Muscle layer of duodenum (tissue), 2 donors: ENCODE measurements at regions not wholly inside any gene's neighbourhood (a gene's known extent, or its start where the extent isn't known, plus 50 kb on each side); places are given as distances from the start of the nearest gene placed in this dataset.

Source experiments
- H3K27ac ChIP-seq: one replicate; pipeline ENCODE4 v1.7.0; 2013; ENCODE audit warnings: mild to moderate bottlenecking, low read length
- H3K27me3 ChIP-seq: one replicate; pipeline ENCODE4 v1.7.0; 2013; ENCODE audit warnings: low read depth, mild to moderate bottlenecking, control low read depth, low read length
- H3K36me3 ChIP-seq, 2 donors: one replicate each; pipeline ENCODE4 v1.7.0; 2013; ENCODE audit warnings: low read length in 2 of 2, control low read depth in 1 of 2, mild to moderate bottlenecking in 1 of 2; ENCODE audit not compliant: insufficient read depth in 2 of 2, control insufficient read depth in 1 of 2
- H3K4me1 ChIP-seq, 2 donors: one replicate each; pipeline ENCODE4 v1.7.0; 2013; ENCODE audit warnings: low read length in 2 of 2, mild to moderate bottlenecking in 2 of 2, control low read depth in 1 of 2, moderate library complexity in 1 of 2; ENCODE audit not compliant: insufficient read depth in 2 of 2, control insufficient read depth in 1 of 2
- H3K4me3 ChIP-seq, 2 donors: one replicate each; pipeline ENCODE4 v1.7.0; 2013; ENCODE audit warnings: low read length in 2 of 2, low read depth in 1 of 2, mild to moderate bottlenecking in 1 of 2
- H3K9me3 ChIP-seq, 2 donors: one replicate each; pipeline ENCODE4 v1.7.0; 2013; ENCODE audit warnings: low read length in 2 of 2, control low read depth in 1 of 2, mild to moderate bottlenecking in 1 of 2; ENCODE audit not compliant: control insufficient read depth in 1 of 2
- donor health status: healthy.

DNA sequence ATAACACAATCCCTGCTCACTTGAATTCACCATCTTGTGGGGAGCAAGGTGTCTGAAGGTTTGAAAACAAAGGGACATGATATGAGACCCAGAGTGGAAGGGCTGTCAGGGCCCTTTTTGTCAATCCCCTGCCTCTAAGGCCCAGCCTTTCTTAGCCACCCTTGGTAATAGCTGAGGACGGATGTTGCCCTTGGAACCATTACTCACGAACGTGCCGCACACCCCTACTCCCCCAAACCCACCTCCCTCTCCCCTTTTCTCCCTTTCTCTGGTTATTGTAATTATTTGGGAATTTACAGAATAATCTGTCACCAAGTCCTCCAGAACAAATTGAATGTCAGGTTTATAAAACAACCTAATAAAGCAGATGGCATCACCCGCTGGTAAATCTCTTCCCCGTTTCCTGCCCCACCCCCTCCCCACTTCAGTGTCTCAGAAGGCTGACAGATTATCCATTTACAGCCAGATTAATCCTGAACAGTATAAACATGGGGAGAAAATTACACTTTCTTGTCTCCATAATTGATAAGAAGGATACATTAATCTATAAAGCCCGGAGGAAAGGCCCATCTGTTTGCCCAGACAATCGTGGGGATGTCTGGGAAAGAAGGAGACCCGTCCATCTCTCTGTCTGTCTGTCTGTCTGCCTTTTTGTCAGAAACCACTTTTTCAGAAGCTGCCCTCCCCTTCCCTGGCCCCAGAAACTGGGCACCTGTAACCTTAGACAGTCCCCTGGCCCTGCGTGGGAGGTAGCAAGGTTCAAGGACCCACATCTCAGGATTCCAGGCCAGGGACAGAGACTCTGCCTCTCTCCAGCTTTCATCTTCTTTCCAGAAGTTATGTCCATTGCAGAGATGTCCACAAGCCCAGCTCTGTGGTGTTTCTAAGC is 60.6 kb upstream of the CD34 start:
- no peak overlapping the region for H3K4me3 ChIP-seq
- peaks cover 3 to 9% of the 10 kb centered on the region in 2 donors for H3K4me1 ChIP-seq
- no peaks in the 10 kb centered on the region for H3K36me3 ChIP-seq
- H3K27ac ChIP-seq, result no peak overlapping the region
- no peaks in the 10 kb centered on the region for H3K9me3 ChIP-seq
- H3K27me3 ChIP-seq, result no peaks in the 10 kb centered on the region

DNA sequence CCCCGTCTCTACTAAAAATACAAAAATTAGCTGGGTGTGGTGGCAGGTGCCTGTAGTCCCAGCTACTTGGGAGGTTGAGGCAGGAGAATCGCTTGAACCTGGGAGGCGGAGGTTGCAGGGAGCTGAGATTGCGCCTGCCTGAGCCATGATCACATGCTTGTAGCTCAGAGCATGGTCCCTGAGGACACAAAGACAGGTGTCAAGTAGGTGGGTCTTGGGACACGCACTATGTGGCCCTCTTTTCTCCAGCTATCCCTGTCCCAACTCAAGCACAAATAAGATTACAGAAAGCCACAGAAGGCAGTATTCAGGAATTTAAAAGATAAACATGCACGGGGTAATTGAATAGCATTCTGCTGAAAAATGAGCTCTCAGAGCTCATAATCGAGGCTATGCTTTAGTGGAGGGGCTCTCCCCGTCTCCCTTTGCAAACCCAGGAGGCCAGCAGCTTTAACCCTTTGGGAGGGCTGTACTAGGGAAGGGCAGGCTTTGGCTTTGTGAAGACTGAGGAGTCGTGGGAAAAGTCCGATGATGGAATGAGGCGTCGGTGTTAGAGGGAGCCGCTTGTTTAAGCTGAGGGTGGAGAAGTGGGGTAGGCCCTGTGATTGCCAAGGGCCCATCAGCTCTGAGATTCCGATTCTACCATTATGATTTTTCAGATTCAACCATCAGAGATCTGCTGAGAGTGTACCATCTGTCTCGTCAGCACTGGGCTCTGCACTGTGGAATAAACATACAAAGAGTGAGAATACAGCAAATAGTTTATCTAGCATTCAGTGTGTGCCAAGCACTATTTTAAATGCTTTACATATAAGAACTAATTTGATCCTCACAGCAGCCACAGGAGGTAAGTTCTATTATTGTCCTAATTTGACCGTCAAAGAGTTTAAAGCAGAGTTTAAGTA is 59.7 kb upstream of the CD34 start:
- H3K4me3 ChIP-seq, result no peak overlapping the region
- no peaks in the 10 kb centered on the region for H3K27me3 ChIP-seq
- H3K27ac ChIP-seq, result no peak overlapping the region
- H3K36me3 ChIP-seq, result no peaks in the 10 kb centered on the region
- H3K9me3 ChIP-seq, result no peaks in the 10 kb centered on the region
- peaks cover 3 to 9% of the 10 kb centered on the region in 2 donors for H3K4me1 ChIP-seq

DNA sequence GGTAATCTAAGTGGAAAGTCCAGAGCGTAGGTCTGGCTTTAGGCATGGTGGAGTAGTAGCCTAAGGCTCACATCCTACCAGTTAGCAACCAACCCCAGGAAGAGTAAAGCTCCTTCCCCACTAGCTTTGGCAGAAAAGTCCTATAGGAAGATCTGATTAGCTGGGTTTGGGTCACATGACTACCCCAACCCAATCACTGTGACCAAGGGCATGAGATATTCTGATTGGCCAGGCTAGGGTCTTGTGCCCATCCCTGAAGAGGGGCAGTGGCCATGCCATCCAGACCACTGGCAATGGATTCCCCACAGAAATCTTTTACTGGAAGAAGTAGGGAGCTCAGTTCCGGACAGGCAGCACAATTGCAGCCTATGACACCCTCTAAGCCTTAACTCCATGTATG is 58.6 kb upstream of the CD34 start:
- Histone ChIP-seq H3K4me1 (peaks cover 7 to 10% of the 10 kb centered on the region in 2 donors), H3K27ac (no peak overlapping the region), H3K4me3 (no peak overlapping the region), H3K36me3 (no peaks in the 10 kb centered on the region), H3K27me3 (no peaks in the 10 kb centered on the region), H3K9me3 (no peaks in the 10 kb centered on the region)

DNA sequence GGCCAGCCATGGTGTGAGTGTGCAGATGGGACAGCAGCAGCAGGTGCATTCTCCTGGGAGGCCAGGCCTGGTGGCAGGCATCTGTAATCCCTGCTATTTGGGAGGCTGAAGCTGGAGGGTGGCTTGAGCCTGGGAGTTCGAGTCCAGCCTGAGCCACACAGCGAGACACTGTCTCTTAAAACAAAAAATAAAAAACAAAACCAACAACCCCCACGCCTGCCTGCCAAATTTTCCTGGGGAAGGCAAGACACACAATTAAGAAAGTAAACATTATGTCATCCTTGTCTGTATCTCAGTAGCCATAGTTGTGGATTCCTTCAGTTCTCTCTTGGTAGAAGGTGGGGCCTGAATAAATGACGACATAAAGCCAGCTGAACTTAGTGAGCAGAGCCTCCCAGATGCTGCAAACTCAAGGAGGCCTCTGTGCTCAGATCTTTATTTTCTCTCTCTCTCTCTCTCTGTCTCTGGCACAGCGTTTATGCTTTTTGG is 57.6 kb upstream of the CD34 start:
- no peaks in the 10 kb centered on the region for H3K27me3 ChIP-seq
- no peak overlapping the region for H3K27ac ChIP-seq
- H3K4me1 ChIP-seq, result peaks cover 9 to 20% of the 10 kb centered on the region in 2 donors
- H3K9me3 ChIP-seq, result no peaks in the 10 kb centered on the region
- no peaks in the 10 kb centered on the region for H3K36me3 ChIP-seq
- no peak overlapping the region for H3K4me3 ChIP-seq

DNA sequence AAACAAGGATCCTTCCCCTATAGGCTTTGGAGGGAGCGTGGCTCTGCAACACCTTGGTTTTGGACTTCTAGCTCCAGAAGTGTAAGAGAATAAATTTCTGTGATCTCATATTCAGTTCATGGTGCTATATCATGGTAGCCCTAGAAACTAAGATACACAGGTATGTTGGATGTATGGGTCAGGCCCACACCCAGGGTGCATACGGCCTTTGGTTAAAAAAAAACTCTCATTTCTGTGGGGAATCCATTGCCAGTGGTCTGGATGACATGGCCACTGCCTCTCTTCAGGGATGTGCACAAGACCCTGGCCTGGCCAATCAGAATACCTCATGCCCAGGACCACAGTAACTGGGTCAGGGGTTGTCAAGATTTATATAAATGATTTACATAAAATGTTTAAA is 56.8 kb upstream of the CD34 start:
- H3K36me3 ChIP-seq, result no peaks in the 10 kb centered on the region
- no peaks in the 10 kb centered on the region for H3K27me3 ChIP-seq
- H3K4me3 ChIP-seq, result no peak overlapping the region
- no peaks in the 10 kb centered on the region for H3K9me3 ChIP-seq
- H3K27ac ChIP-seq, result no peak overlapping the region
- peaks cover 9 to 24% of the 10 kb centered on the region in 2 donors for H3K4me1 ChIP-seq

DNA sequence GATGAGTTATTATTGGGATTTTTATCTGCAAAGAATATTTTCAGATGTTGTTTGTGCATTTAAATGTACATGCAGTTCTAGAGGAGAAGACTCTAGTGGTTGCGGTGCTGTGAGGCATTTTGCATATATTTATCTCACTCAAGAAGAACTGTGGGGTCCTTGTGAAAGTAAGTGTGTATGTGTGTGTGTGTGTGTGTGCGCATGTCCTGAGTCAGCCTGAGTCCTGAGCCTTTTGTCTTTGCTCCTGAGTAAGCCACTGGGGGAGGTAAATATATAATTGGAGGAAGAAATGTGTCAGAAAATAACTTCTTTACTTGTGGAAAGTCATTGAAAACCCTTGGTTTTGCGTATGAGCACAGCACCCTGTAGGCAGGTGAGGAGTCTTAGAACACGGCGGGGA is 55.6 kb upstream of the CD34 start:
- Histone ChIP-seq H3K9me3 (no peaks in the 10 kb centered on the region), H3K36me3 (no peaks in the 10 kb centered on the region), H3K27me3 (no peaks in the 10 kb centered on the region), H3K27ac (no peak overlapping the region), H3K4me3 (no peak overlapping the region), H3K4me1 (peaks cover 9 to 33% of the 10 kb centered on the region in 2 donors)

DNA sequence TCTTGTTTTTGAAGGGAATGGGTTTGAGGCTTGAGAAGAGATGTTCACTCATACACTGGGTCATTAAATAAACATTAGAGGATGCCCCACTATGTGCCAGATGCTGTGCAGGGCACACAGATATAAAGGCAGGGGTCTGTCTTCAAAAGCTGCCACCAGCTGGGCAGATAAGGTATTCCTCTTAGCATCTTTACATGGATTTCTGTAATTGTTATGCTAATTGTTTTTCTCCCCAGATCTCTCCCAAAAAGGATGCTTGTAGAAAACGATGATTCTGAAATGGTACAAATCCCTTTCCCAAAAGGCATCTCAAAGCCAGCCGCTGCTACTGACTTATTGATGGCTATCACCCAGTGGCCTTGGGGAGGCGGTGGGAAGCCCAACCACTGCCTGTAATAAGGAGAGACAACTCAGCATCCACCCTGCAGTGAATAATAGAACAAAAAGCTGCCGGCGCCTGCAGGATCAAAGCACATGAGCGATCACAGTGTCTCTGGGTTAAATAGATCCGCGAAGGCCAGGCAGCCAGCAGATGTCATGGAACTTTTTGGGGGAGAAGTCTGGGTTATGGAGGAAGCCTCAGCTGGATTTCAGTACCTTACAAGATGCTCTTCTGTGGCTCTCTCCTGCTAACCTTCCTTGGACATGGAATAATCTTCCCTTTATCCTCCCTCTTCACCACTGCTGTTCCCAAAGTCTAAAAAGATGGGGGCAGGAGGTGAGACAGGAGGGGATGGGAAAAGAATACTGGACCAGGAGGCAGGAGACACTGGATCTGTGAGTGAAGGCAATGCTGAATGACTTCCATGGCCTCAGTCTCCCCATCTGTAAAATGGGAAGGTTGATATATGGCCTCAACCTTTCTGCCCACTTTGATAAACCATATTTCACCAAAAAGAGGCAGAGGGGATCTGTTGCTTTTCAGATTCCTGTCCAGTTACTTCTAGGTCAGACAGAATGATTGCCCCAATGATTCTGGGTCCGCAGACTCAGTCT is 54.8 kb upstream of the CD34 start:
- H3K36me3 ChIP-seq, result no peaks in the 10 kb centered on the region
- H3K4me1 ChIP-seq, result peaks cover 9 to 28% of the 10 kb centered on the region in 2 donors
- no peak overlapping the region for H3K4me3 ChIP-seq
- no peak overlapping the region for H3K27ac ChIP-seq
- H3K9me3 ChIP-seq, result no peaks in the 10 kb centered on the region
- H3K27me3 ChIP-seq, result no peaks in the 10 kb centered on the region

DNA sequence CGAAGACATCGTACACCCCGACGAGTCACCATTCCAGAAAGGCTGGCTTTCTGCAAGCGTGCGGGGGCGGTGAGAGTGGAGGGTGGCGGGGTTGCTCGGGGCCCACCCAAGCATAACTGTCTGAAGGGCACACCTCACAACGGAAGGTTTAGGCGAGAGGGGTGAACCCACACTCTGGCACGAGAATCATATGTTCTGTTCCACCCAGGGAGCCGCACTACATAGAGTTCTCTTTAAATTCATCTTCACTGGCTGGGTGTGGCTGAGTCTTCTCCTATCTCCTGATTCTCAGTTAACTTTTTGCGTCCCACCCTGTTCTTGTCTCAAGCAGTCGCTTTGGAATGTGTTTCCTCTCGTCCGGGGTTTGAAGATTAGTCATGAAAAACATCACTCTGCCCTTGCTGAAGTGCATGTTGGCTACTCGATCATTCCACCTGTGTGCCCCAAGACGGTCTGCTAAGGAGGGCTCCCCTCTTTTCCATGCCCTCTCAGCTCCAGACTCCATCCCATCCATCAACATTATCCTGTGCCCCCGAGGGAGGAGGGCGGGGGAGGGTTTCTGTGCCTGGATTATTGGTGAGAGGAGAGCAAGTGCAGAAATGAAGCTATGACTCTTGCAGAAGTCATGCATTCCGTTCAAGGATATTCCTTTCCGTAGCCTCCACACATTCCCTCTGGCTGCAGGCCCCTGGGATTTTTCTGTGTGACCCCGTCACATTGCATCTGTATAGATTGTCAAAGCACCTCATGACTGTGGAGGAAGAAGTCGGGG is 53.5 kb upstream of the CD34 start:
- Histone ChIP-seq H3K27me3 (no peaks in the 10 kb centered on the region), H3K9me3 (no peaks in the 10 kb centered on the region), H3K27ac (no peak overlapping the region), H3K36me3 (no peaks in the 10 kb centered on the region), H3K4me1 (peaks cover 5 to 28% of the 10 kb centered on the region in 2 donors), H3K4me3 (peak overlapping the region in 1 of 2 donors; percentile 78)

DNA sequence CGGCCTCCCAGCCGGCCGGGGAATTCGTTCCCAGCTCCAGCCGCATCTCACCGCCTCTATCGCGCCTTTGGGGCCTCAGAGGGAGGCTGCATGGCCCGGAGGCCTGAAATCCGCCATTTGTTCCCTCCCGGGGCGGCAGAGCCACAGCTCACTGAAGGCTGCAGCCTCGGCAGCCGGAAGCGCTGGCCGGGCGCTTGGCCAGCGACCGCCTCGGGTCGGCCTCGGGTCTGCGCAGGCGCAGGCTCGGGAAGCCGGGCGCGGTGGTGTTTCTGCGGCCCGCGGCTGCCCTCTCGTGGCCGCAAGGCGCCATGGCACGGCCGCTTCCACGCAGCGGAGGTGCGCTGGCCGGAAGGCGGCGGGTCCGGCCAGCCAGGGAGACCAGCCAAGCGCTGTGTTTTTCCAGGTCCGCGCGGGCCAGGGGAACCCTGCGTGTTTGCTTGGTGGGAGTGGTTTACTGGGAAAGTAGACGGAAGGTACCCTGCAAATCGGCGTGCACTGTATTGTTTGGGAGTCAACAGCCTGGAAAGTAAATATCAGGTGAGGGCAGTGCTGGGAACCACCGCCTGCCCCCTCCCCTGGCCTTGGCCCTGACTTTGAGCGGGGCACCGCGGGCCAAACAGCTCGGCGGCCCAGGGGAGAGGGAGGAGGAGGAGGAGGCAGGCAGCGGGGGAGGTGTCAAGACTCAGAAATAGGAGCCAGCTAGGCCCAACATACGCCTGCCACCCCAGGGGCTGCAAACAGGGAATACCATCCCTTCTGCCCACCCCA is 52.7 kb upstream of the CD34 start:
- H3K36me3 ChIP-seq, result no peaks in the 10 kb centered on the region
- H3K4me1 ChIP-seq, result peaks cover 5 to 32% of the 10 kb centered on the region in 2 donors
- no peaks in the 10 kb centered on the region for H3K9me3 ChIP-seq
- H3K27me3 ChIP-seq, result no peaks in the 10 kb centered on the region
- H3K4me3 ChIP-seq, result peak overlapping the region; percentile 70 to 78
- H3K27ac ChIP-seq, result peak overlapping the region; percentile 89
